ENCODE measurements at regions not wholly inside any gene's neighbourhood (a gene's known extent, or its start where the extent isn't known, plus 50 kb on each side); places are given as distances from the start of the nearest gene placed in this dataset.
"Not testable (repeated sequence)": the region's sequence is repeated elsewhere in the genome, so short reads cannot be mapped to it uniquely, and the experiment has no call there.

GRCh38 chr15:39262995-39263772, 317.7 kb upstream of the THBS1 start:
- not testable (repeated sequence) for DNase-seq

GRCh38 chr15:39265261-39265660, 315.6 kb upstream of the THBS1 start:
- DNase-seq: no peak

GRCh38 chr15:39266890-39267289, 314.0 kb upstream of the THBS1 start:
- no peak for DNase-seq

GRCh38 chr15:39267685-39268084, 313.2 kb upstream of the THBS1 start:
- DNase-seq: no peak

- DNase-seq: no peak
These were observed 311.5 kb upstream of the THBS1 start for GRCh38 chr15:39269352-39269751.

GRCh38 chr15:39269821-39270220, 311.1 kb upstream of the THBS1 start:
- no peak for DNase-seq

- DNase-seq: no peak
These were observed 310.5 kb upstream of the THBS1 start for GRCh38 chr15:39270221-39270855.

GRCh38 chr15:39270934-39271333, 309.9 kb upstream of the THBS1 start:
- no peak for DNase-seq

GRCh38 chr15:39272901-39273300, 308.0 kb upstream of the THBS1 start:
- DNase-seq: no peak

- no peak for DNase-seq
These were observed 307.0 kb upstream of the THBS1 start for GRCh38 chr15:39273717-39274411.

GRCh38 chr15:39275066-39275465, 305.8 kb upstream of the THBS1 start:
- no peak for DNase-seq

- no peak for DNase-seq
These were observed 301.6 kb upstream of the THBS1 start for GRCh38 chr15:39279311-39279710.

GRCh38 chr15:39281094-39281493, 299.8 kb upstream of the THBS1 start:
- no peak for DNase-seq

GRCh38 chr15:39282663-39283208, 298.1 kb upstream of the THBS1 start:
- DNase-seq: no peak

GRCh38 chr15:39283531-39283930, 297.3 kb upstream of the THBS1 start:
- DNase-seq: no peak

- no peak for DNase-seq
These were observed 295.8 kb upstream of the THBS1 start for GRCh38 chr15:39285071-39285470.

- no peak for DNase-seq
These were observed 295.2 kb upstream of the THBS1 start for GRCh38 chr15:39285663-39286062.

- DNase-seq: no peak
These were observed 294.2 kb upstream of the THBS1 start for GRCh38 chr15:39286706-39287105.

- no peak for DNase-seq
These were observed 293.3 kb upstream of the THBS1 start for GRCh38 chr15:39287322-39288195.

GRCh38 chr15:39290711-39291435, 290.0 kb upstream of the THBS1 start:
- DNase-seq: no peak

- no peak for DNase-seq
These were observed 289.2 kb upstream of the THBS1 start for GRCh38 chr15:39291690-39292089.

- DNase-seq: no peak
These were observed 283.9 kb upstream of the THBS1 start for GRCh38 chr15:39296955-39297354.
